ENCODE measurements at regions not wholly inside any gene's neighbourhood (a gene's known extent, or its start where the extent isn't known, plus 50 kb on each side); places are given as distances from the start of the nearest gene placed in this dataset.

DNA sequence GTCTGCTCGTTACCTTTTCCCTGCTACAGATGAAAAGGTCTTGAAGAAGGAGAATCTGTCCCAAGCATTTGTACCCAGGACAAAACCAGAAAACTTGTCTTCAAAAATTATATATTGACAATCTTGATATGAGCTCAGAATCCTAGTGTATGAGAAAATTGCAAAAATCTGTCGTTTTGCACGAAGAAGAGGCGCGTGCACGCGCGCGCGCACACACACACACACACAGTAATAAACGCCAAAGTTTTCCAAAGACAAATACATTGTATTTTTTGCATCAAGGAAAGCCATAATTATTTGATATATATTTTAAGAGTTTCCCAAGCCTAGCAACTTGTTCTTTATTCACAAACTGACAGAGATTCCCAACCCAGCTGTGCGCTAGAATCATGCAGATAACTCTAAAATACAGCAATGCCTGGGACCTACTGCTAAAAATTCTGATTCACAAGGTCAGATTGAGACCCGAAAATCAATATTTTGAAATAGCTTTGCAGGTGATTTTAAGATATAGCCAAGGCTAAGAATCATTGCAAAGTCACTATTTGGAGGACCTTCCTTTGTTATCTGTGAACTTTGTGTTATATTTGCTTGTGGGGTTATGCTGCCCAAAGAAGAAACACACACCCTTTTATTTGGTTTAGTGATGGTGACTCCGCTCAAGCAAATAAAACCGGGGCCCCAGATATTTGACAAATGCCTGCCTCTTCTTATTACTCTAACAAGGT is 1287.7 kb upstream of the CDH6 start:
- no peak for DNase-seq (ENCODE audit: low spot score)
- Histone ChIP-seq H3K79me2 (ENCODE audit: insufficient read depth, low read depth, low read length) (no peaks in the 10 kb centered on the region), H4K20me1 (ENCODE audit: insufficient read depth, low read length) (no peaks in the 10 kb centered on the region), H3K4me3 (ENCODE audit: low read depth, low read length, poor library complexity, severe bottlenecking) (no peak overlapping the region), H3K36me3 (ENCODE audit: insufficient read depth, low read length) (no peaks in the 10 kb centered on the region), H3K4me2 (ENCODE audit: low read length) (no peak overlapping the region), H3K27ac (ENCODE audit: low read depth, low read length, poor library complexity, severe bottlenecking) (no peak overlapping the region), H3K4me1 (ENCODE audit: insufficient read depth, low read length, poor library complexity, severe bottlenecking) (no peaks in the 10 kb centered on the region), H3K9me2 (ENCODE audit: insufficient read depth, low read length) (no peaks in the 10 kb centered on the region), H3K9me3 (ENCODE audit: low read length) (no peaks in the 10 kb centered on the region), H2AFZ (ENCODE audit: low read length) (no peak overlapping the region)
- intact Hi-C loops (cut with micrococcal nuclease; ENCODE audit: unreplicated experiment) = no loop called here
- ChIA-PET CTCF (ENCODE audit: unreplicated experiment) (no interaction called here), POLR2A (interaction anchor here (0.6 to 0.9 kb wide), 2 partner anchors 33 to 1859 kb away, joined by 3 to 7 read pairs; no protein-coding TSS in a partner anchor)
- no TSS peak for BruUV-seq (replicated peaks)
- TF ChIP-seq EZH2phosphoT487 (IDR thresholded peaks at IDR 0.05; ENCODE audit: borderline replicate concordance, low read depth, low read length) = no peak
- TF ChIP-seq CTCF (conservative IDR thresholded peaks at IDR 0.05; ENCODE audit: low read length) = no peak

GRCh38 chr5:29902859-29903258 is 1290.6 kb upstream of the CDH6 start:
- H3K36me3 ChIP-seq (ENCODE audit: insufficient read depth, low read length) = no peaks in the 10 kb centered on the region
- H3K4me1 ChIP-seq (ENCODE audit: insufficient read depth, low read length, poor library complexity, severe bottlenecking) = no peaks in the 10 kb centered on the region
- H3K4me2 ChIP-seq (ENCODE audit: low read length) = no peak overlapping the region
- no peak for TF ChIP-seq CTCF (conservative IDR thresholded peaks at IDR 0.05; ENCODE audit: low read length)
- TF ChIP-seq EZH2phosphoT487 (IDR thresholded peaks at IDR 0.05; ENCODE audit: borderline replicate concordance, low read depth, low read length) = no peak
- no peak for DNase-seq (ENCODE audit: low spot score)
- no peak overlapping the region for H3K4me3 ChIP-seq (ENCODE audit: low read depth, low read length, poor library complexity, severe bottlenecking)
- H3K27ac ChIP-seq (ENCODE audit: low read depth, low read length, poor library complexity, severe bottlenecking) = no peak overlapping the region
- H3K9me3 ChIP-seq (ENCODE audit: low read length) = no peaks in the 10 kb centered on the region
- BruUV-seq (replicated peaks) = no TSS peak
- intact Hi-C loops (cut with micrococcal nuclease; ENCODE audit: unreplicated experiment) = no loop called here
- H3K79me2 ChIP-seq (ENCODE audit: insufficient read depth, low read depth, low read length) = no peaks in the 10 kb centered on the region
- no peaks in the 10 kb centered on the region for H4K20me1 ChIP-seq (ENCODE audit: insufficient read depth, low read length)
- ChIA-PET POLR2A (no interaction called here), CTCF (ENCODE audit: unreplicated experiment) (no interaction called here)
- no peaks in the 10 kb centered on the region for H3K9me2 ChIP-seq (ENCODE audit: insufficient read depth, low read length)
- H2AFZ ChIP-seq (ENCODE audit: low read length) = no peak overlapping the region

DNA sequence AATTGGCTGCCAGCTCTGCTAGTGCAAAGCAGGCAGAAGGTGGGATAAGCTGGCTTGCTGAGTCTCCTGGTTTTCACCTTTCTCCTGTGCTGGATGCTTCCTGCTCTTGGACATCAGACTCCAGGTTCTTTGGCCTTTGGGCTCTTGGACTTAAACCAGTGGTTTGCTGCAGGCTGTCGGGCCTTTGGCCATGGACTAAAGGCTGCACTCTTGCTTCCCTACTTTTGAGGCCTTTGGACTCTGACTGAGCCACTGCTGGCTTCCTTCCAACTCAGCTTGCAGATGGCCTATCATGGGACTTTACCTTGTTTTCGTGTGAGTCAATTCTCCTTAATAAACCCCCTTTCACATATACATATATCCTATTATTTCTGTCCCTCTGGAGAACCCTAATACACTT is 1293.9 kb upstream of the CDH6 start:
- no peaks in the 10 kb centered on the region for H3K79me2 ChIP-seq (ENCODE audit: insufficient read depth, low read depth, low read length)
- no peak overlapping the region for H3K4me3 ChIP-seq (ENCODE audit: low read depth, low read length, poor library complexity, severe bottlenecking)
- DNase-seq (ENCODE audit: low spot score) = no peak
- ChIA-PET POLR2A (interaction anchor here (1.1 kb wide), 1 partner anchor 9 kb away, joined by 3 read pairs; no protein-coding TSS in a partner anchor), CTCF (ENCODE audit: unreplicated experiment) (no interaction called here)
- H2AFZ ChIP-seq (ENCODE audit: low read length) = no peak overlapping the region
- no peaks in the 10 kb centered on the region for H3K9me2 ChIP-seq (ENCODE audit: insufficient read depth, low read length)
- intact Hi-C loops (cut with micrococcal nuclease; ENCODE audit: unreplicated experiment) = no loop called here
- H4K20me1 ChIP-seq (ENCODE audit: insufficient read depth, low read length) = no peaks in the 10 kb centered on the region
- no peaks in the 10 kb centered on the region for H3K36me3 ChIP-seq (ENCODE audit: insufficient read depth, low read length)
- no peaks in the 10 kb centered on the region for H3K9me3 ChIP-seq (ENCODE audit: low read length)
- BruUV-seq (replicated peaks) = no TSS peak
- TF ChIP-seq EZH2phosphoT487 (IDR thresholded peaks at IDR 0.05; ENCODE audit: borderline replicate concordance, low read depth, low read length) = no peak
- TF ChIP-seq CTCF (conservative IDR thresholded peaks at IDR 0.05; ENCODE audit: low read length) = no peak
- no peaks in the 10 kb centered on the region for H3K4me1 ChIP-seq (ENCODE audit: insufficient read depth, low read length, poor library complexity, severe bottlenecking)
- H3K27ac ChIP-seq (ENCODE audit: low read depth, low read length, poor library complexity, severe bottlenecking) = no peak overlapping the region
- H3K4me2 ChIP-seq (ENCODE audit: low read length) = no peak overlapping the region

Data from OCI-LY7 (cell line).